Mammary epithelial cell (primary cell): ENCODE measurements at regions not wholly inside any gene's neighbourhood (a gene's known extent, or its start where the extent isn't known, plus 50 kb on each side); places are given as distances from the start of the nearest gene placed in this dataset.

ENCODE experiments used
- CTCF ChIP-seq, 2 donors: IDR thresholded peaks in 1 of 2; conservative IDR thresholded peaks in 1 of 2; 2 replicates each; pipeline ENCODE4 v1.5.1; 2011 to 2012; ENCODE audit warnings: inconsistent platforms in 2 of 2, low read length in 2 of 2, mild to moderate bottlenecking in 2 of 2, control low read depth in 1 of 2, low read depth in 1 of 2; ENCODE audit not compliant: insufficient read depth in 1 of 2; ENCODE audit errors: extremely low read depth in 1 of 2
- EZH2 ChIP-seq: IDR thresholded peaks from 2 replicates; pipeline ENCODE4 v1.6.1; 2012; ENCODE audit warnings: low read length, inconsistent platforms, borderline replicate concordance

GRCh38 chr14:61219256-61219655 is 61.9 kb downstream of the TMEM30B start:
- TF ChIP-seq EZH2, result no peak
- no peak for TF ChIP-seq CTCF (conservative IDR thresholded peaks at IDR 0.05 in 1 of 2, IDR thresholded peaks at IDR 0.05 in 1 of 2; ENCODE audit: extremely low read depth in 1 of 2, insufficient read depth in 1 of 2, low read depth in 1 of 2, low read length in 2 of 2)
